MCF 10A (cell line): ENCODE measurements at regions not wholly inside any gene's neighbourhood (a gene's known extent, or its start where the extent isn't known, plus 50 kb on each side); places are given as distances from the start of the nearest gene placed in this dataset.

ENCODE experiments used
- BruUV-seq: library from RNA; stranded (reverse); fragments of 400-500 nt; replicated peaks from 2 replicates; lab custom pipeline; 2021; lab: Mats Ljungman, UMichigan
- CTCF ChIA-PET: fragments of 300-600 bp; sonication (Branson Sonifier 250); formaldehyde crosslinking; extraction: SDS; loops from one replicate; lab custom pipeline; 2021; ENCODE audit warnings: antibody characterized with exemption, inconsistent platforms; lab: Yijun Ruan, JAX
- POLR2A ChIA-PET: fragments of 300-600, 350-650 bp; sonication (Branson Sonifier 250); formaldehyde crosslinking; extraction: SDS; loops from one replicate; lab custom pipeline; 2020; ENCODE audit warnings: antibody characterized with exemption, inconsistent platforms; lab: Yijun Ruan, JAX
- DNase-seq: peaks from one replicate; pipeline ENCODE4 v3.0.0-alpha.2; 2018; ENCODE audit not compliant: unreplicated experiment
- H3K27ac Mint-ChIP-seq: one replicate; pipeline ENCODE4 v1.8.0; 2022; ENCODE audit warnings: mild to moderate bottlenecking, low read depth, mixed read lengths; ENCODE audit not compliant: unreplicated experiment
- H3K27me3 Mint-ChIP-seq: one replicate; pipeline ENCODE4 v1.8.0; 2022; ENCODE audit warnings: mixed read lengths; ENCODE audit not compliant: insufficient read depth, unreplicated experiment
- H3K36me3 Mint-ChIP-seq: one replicate; pipeline ENCODE4 v1.8.0; 2022; ENCODE audit warnings: mild to moderate bottlenecking, moderate library complexity, mixed read lengths; ENCODE audit not compliant: insufficient read depth, unreplicated experiment
- H3K4me1 Mint-ChIP-seq: one replicate; pipeline ENCODE4 v1.8.0; 2022; ENCODE audit warnings: mixed read lengths; ENCODE audit not compliant: insufficient read depth, unreplicated experiment
- H3K4me3 Mint-ChIP-seq: one replicate; pipeline ENCODE4 v1.8.0; 2022; ENCODE audit warnings: mild to moderate bottlenecking, moderate library complexity, mixed read lengths; ENCODE audit not compliant: unreplicated experiment
- H3K9me3 Mint-ChIP-seq: one replicate; pipeline ENCODE4 v1.8.0; 2022; ENCODE audit warnings: mixed read lengths; ENCODE audit not compliant: unreplicated experiment
- CTCF ChIP-seq: fragments of 200-600 bp; IDR thresholded peaks from one replicate; pipeline ENCODE4 v1.8.0; 2022; ENCODE audit warnings: antibody characterized with exemption, mild to moderate bottlenecking; ENCODE audit not compliant: unreplicated experiment
- intact Hi-C: fragments of 100-400 bp; cut with micrococcal nuclease; formaldehyde crosslinking; loops from 2 replicates; pipeline ENCODE4 v1.14.1; 2022

DNA sequence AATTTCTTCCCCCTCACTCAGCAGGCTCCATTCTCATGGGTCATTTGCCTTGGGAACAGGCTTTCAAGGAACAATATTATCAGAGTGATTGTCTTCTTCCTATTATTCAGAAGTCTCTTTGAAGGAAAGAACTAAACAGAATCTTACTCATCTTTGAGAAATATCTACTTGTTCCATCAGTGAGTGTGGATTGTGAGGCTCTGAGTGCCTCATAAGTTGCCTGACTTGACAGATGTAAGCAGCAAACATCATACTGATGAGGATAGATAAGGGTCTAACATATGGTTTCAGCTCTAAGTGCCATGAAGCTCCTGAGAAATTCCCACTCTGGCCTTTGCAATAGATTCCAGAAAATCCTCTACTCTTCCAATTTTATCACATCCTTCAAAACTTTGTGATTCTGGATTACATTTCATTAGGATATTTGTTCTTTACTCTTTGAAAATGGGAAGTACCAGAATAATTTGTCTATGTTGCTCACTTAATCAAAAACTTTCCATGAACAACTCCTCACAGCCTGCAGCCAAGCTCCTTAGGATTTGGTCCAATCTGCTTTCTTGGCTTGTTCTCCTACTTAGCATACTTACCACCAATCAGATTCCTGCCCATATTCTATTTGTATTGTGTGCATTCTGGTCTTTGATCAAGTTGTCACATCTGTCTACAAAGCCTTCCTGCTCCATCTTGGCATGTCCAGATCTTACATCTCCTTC, 120.1 kb downstream of the RPL22L1 start:
- H3K4me1 Mint-ChIP-seq: peaks cover 80% of the 10 kb centered on the region
- ChIA-PET POLR2A (interaction anchor here (1.9 to 3.2 kb wide), 3 partner anchors 31 to 61 kb away, joined by 5 to 22 read pairs (median 11); no protein-coding TSS in a partner anchor), CTCF (interaction anchor here (2.4 kb wide), 1 partner anchor 62 kb away, joined by 9 read pairs; no protein-coding TSS in a partner anchor)
- H3K27me3 Mint-ChIP-seq: no peaks in the 10 kb centered on the region
- intact Hi-C loops: loop anchor here (2.0 kb wide), 1 partner anchor 61 kb away; no protein-coding TSS in a partner anchor
- peaks cover 7% of the 10 kb centered on the region for H3K36me3 Mint-ChIP-seq
- TF ChIP-seq CTCF: no peak
- no peak for DNase-seq
- H3K4me3 Mint-ChIP-seq: no peak overlapping the region
- BruUV-seq: no TSS peak
- H3K27ac Mint-ChIP-seq: peak overlapping the region; percentile 59
- peaks cover 24% of the 10 kb centered on the region for H3K9me3 Mint-ChIP-seq

DNA sequence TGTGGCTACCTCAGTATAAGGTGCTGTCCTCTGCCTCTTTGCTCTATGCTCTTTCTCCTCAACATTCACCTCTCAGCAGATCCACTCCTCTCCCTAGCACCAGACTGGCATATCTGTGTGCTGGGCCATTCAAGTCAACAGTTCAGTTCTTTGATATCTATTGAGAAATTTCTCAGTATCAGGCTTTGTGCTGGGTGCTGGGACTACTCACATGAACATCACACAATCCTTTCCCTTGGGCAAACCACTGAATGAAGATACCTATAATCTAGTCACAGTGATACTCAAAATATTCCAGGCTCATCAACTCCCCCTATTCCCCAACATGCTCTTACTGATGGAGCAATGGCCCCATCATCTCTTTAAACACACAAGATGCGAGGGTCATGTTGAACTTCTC, 120.8 kb downstream of the RPL22L1 start:
- peaks cover 24% of the 10 kb centered on the region for H3K9me3 Mint-ChIP-seq
- TF ChIP-seq CTCF: no peak
- H3K36me3 Mint-ChIP-seq: peaks cover 7% of the 10 kb centered on the region

DNA sequence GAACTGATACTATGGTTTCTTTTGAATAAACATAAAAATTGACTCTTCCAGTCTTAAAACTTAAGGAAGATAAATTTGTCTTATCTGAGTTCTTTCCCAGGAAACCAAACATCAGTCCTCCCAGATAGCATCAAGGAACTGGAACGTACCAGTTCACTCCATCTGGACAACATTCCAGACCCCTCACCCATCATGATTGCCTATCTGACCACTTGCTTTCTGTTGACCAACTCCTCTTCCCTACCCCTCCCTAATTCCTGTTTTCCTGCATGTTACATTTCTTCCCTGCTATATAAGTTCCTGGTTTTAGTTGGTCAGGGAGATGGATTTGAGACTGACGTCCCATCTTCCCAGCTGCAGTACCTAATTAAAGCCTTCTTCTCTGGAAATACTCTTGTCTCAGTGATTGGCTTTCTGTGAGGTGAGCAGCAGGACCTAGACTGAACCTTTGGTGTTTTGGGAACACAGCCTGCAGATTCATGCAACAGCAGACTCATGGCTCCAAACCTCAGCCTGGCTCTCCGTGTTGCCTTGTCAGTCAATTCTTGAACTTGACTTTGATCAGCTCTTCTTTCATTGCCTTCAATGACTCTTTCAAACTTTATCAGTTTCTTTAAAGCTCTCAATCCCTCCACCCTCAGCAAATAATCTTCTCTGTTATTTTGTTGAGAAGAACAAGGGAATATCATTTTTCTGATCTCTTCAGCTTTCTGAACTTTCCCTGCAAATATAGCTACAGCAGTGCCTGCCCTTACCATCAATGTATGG, 123.6 kb downstream of the RPL22L1 start:
- intact Hi-C loops: no loop called here
- CTCF ChIA-PET: interaction anchor here (0.8 to 2.2 kb wide), 4 partner anchors 63 to 1751 kb away, joined by 3 to 8 read pairs (median 5); no protein-coding TSS in a partner anchor

More for the DNA sequence above, 120.8 kb downstream of the RPL22L1 start:
- H3K27me3 Mint-ChIP-seq: no peaks in the 10 kb centered on the region
- BruUV-seq: no TSS peak
- peaks cover 77% of the 10 kb centered on the region for H3K4me1 Mint-ChIP-seq
- no peak for DNase-seq
- H3K4me3 Mint-ChIP-seq: no peak overlapping the region
- ChIA-PET POLR2A (no interaction called here), CTCF (no interaction called here)
- no peak overlapping the region for H3K27ac Mint-ChIP-seq
- intact Hi-C loops: no loop called here

More for the DNA sequence above, 123.6 kb downstream of the RPL22L1 start:
- Mint-ChIP-seq H3K27me3 (no peaks in the 10 kb centered on the region), H3K9me3 (peaks cover 24% of the 10 kb centered on the region), H3K4me1 (peaks cover 62% of the 10 kb centered on the region), H3K36me3 (peaks cover 7% of the 10 kb centered on the region), H3K27ac (peak overlapping the region; percentile 85), H3K4me3 (peak overlapping the region; percentile 31)
- no TSS peak for BruUV-seq
- POLR2A ChIA-PET: interaction anchor here (0.6 kb wide), 1 partner anchor 30 kb away, joined by 3 read pairs; no protein-coding TSS in a partner anchor
- no peak for TF ChIP-seq CTCF
- no peak for DNase-seq
